Endothelial cell of umbilical vein (primary cell): ENCODE measurements at regions not wholly inside any gene's neighbourhood (a gene's known extent, or its start where the extent isn't known, plus 50 kb on each side); places are given as distances from the start of the nearest gene placed in this dataset.

Experiments used
- BruUV-seq: library from RNA; stranded (reverse); fragments of 400-500 nt; replicated peaks from 2 replicates; lab custom pipeline; 2021; lab: Mats Ljungman, UMichigan
- CTCF ChIA-PET: fragments of 300-600, 350-600 bp; sonication (Branson Sonifier 250); formaldehyde crosslinking; loops from one replicate; lab custom pipeline; 2021; ENCODE audit warnings: antibody characterized with exemption, inconsistent platforms; lab: Charles Lee
- POLR2A ChIA-PET: fragments of 300-600, 350-600 bp; sonication (Branson Sonifier 250); formaldehyde crosslinking; loops from one replicate; lab custom pipeline; 2021; ENCODE audit warnings: antibody characterized with exemption, inconsistent platforms; lab: Charles Lee
- DNase-seq: peaks from one replicate; pipeline ENCODE4 v3.0.0-alpha.2; 2011; ENCODE audit warnings: low read depth, low spot score
- FAIRE-seq: peaks from 2 replicates; lab custom pipeline; 2011; peaks lifted over from hg19 to GRCh38; lab: Jason Lieb, UNC
- H2AFZ ChIP-seq: 2 replicates; pipeline ENCODE4 v1.6.0; 2012; ENCODE audit warnings: low read depth, low read length, control low read depth, inconsistent platforms
- H3K27ac ChIP-seq: 2 replicates; pipeline ENCODE4 v1.5.1; 2011; ENCODE audit warnings: low read depth, mild to moderate bottlenecking, control low read depth, low read length, moderate library complexity; ENCODE audit not compliant: insufficient read depth
- H3K27me3 ChIP-seq, 2 experiments: 2 replicates each; pipeline versions ENCODE4 v1.6.0 to v1.6.1; 2011; ENCODE audit warnings: low read length in 2 of 2, mixed read lengths in 1 of 2; ENCODE audit not compliant: control insufficient read depth in 2 of 2, insufficient read depth in 2 of 2
- H3K36me3 ChIP-seq, 2 experiments: 2 replicates in 1 of 2; 3 replicates in 1 of 2; pipeline ENCODE4 v1.5.1; 2011; ENCODE audit warnings: low read length in 2 of 2, mild to moderate bottlenecking in 1 of 2, moderate library complexity in 1 of 2; ENCODE audit not compliant: control insufficient read depth in 2 of 2, insufficient read depth in 2 of 2; ENCODE audit errors: extremely low read depth in 1 of 2
- H3K4me1 ChIP-seq: 3 replicates; pipeline ENCODE4 v1.5.1; 2011; ENCODE audit warnings: mild to moderate bottlenecking, low read length; ENCODE audit not compliant: control insufficient read depth, insufficient read depth; ENCODE audit errors: extremely low read depth
- H3K4me2 ChIP-seq: 2 replicates; pipeline ENCODE4 v1.6.1; 2011; ENCODE audit warnings: low read length, control low read depth, mixed read lengths; ENCODE audit not compliant: insufficient read depth
- H3K4me3 ChIP-seq, 3 experiments: fragments of 200-600 bp in 1 of 3; sonication (generic), shearing (Covaris generic) in 1 of 3; replicated peaks in 1 of 3; 2 replicates each; pipeline ENCODE4 v1.5.1; 2011 to 2016; ENCODE audit warnings: control low read depth in 3 of 3, low read length in 3 of 3, mild to moderate bottlenecking in 2 of 3, inconsistent platforms in 1 of 3, low read depth in 1 of 3, moderate library complexity in 1 of 3; ENCODE audit not compliant: insufficient read depth in 1 of 3
- H3K79me2 ChIP-seq: 2 replicates; pipeline ENCODE4 v1.6.0; 2012; ENCODE audit warnings: low read length, inconsistent platforms; ENCODE audit not compliant: control insufficient read depth, insufficient read depth
- H3K9ac ChIP-seq: replicated peaks from 2 replicates; pipeline ENCODE3; 2011; ENCODE audit warnings: low read length, control low read depth; ENCODE audit not compliant: insufficient read depth; ENCODE audit errors: extremely low read depth
- H3K9me1 ChIP-seq: replicated peaks from 3 replicates; pipeline ENCODE4 v1.6.0; 2011; ENCODE audit warnings: mild to moderate bottlenecking, low read length; ENCODE audit not compliant: control insufficient read depth, insufficient read depth; ENCODE audit errors: extremely low read depth
- H3K9me3 ChIP-seq: replicated peaks from 2 replicates; pipeline ENCODE4 v1.5.1; 2012; ENCODE audit warnings: low read length, inconsistent platforms; ENCODE audit not compliant: control insufficient read depth, insufficient read depth
- H4K20me1 ChIP-seq: replicated peaks from 2 replicates; pipeline ENCODE3; 2011; ENCODE audit warnings: mild to moderate bottlenecking, low read length; ENCODE audit not compliant: control insufficient read depth, insufficient read depth; ENCODE audit errors: extremely low read depth
- EZH2 ChIP-seq: IDR thresholded peaks from 2 replicates; pipeline ENCODE4 v1.6.1; 2012; ENCODE audit warnings: borderline replicate concordance, low read depth, mild to moderate bottlenecking, moderate library complexity, low read length, inconsistent platforms; ENCODE audit not compliant: severe bottlenecking
- FOS ChIP-seq: IDR thresholded peaks from 2 replicates; pipeline ENCODE4 v1.6.1; 2011; ENCODE audit warnings: mild to moderate bottlenecking, low read length, moderate library complexity, borderline replicate concordance; ENCODE audit not compliant: insufficient read depth
- GATA2 ChIP-seq: IDR thresholded peaks from 2 replicates; pipeline ENCODE4 v1.7.0; 2011; ENCODE audit warnings: low read depth, mild to moderate bottlenecking, moderate library complexity, mixed read lengths, low read length; ENCODE audit not compliant: insufficient read length, insufficient read depth
- JUN ChIP-seq: IDR thresholded peaks from 2 replicates; pipeline ENCODE4 v1.6.1; 2011; ENCODE audit warnings: borderline replicate concordance, low read depth; ENCODE audit not compliant: insufficient read length, insufficient read depth
- MYC ChIP-seq: IDR thresholded peaks from one replicate; pipeline ENCODE4 v1.6.1; 2011; ENCODE audit warnings: mild to moderate bottlenecking, low read depth, low read length
- POLR2A ChIP-seq: IDR thresholded peaks from 2 replicates; pipeline ENCODE4 v1.6.1; 2012; ENCODE audit warnings: low read depth, mild to moderate bottlenecking, control low read depth, low read length
- POLR2AphosphoS5 ChIP-seq: IDR thresholded peaks from 2 replicates; pipeline ENCODE4 v1.6.1; 2012; ENCODE audit warnings: low read depth, mild to moderate bottlenecking, control low read depth, low read length, moderate library complexity; ENCODE audit not compliant: insufficient read depth
- dilution Hi-C: fragments of 300-500 bp; cut with MboI; formaldehyde crosslinking; loops from one replicate; pipeline ENCODE4 v1.15.0; 2019; ENCODE audit warnings: low sequenced_read_pairs; ENCODE audit not compliant: extremely low pct_ligation_motif_present
- intact Hi-C: fragments of 100-400 bp; cut with micrococcal nuclease; formaldehyde crosslinking; loops from one replicate; pipeline ENCODE4 v1.10.0; 2022
- TF ChIP-seq, protein P1 (sequence below), 2 donors: IDR thresholded peaks; 1 replicate in 1 of 2; 2 replicates in 1 of 2; pipeline ENCODE4 v1.5.1; 2011; ENCODE audit warnings: low read length in 2 of 2, mild to moderate bottlenecking in 2 of 2, moderate library complexity in 2 of 2, control low read depth in 1 of 2, inconsistent platforms in 1 of 2, low read depth in 1 of 2; ENCODE audit not compliant: insufficient read depth in 1 of 2; ENCODE audit errors: extremely low read depth in 1 of 2
- TF ChIP-seq, protein P2 (sequence below): IDR thresholded peaks from 2 replicates; pipeline ENCODE4 v1.6.1; 2011; ENCODE audit not compliant: insufficient read depth, insufficient read length

DNA sequence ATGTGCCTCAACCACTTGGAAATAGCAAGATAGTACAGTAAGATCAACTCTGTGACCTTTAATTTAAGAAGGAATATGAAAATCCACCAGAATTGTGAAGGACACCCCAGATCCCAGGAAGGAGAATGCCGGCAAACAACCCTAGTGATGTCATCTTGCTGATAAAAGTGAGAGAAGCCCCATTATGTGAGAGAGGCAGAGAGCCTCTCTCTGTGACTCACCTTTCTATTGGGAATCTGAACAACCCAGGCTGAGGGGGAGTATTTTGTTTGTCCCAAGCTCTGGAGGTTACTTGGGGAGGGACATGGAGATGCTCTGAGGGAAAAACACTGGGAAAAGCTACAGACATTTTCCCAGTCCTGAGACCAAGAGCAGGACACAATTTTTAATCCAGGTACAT, 188.3 kb upstream of the FERMT1 start:
- no peak for FAIRE-seq
- H3K9me3 ChIP-seq = no peaks in the 10 kb centered on the region
- no peak for TF ChIP-seq POLR2A
- no peak for TF ChIP-seq EZH2
- TF ChIP-seq JUN = no peak
- no peak for TF ChIP-seq POLR2AphosphoS5
- TF ChIP-seq MYC = no peak
- no peak for TF ChIP-seq GATA2
- TF ChIP-seq FOS = no peak
- TF ChIP-seq, protein P1, sequence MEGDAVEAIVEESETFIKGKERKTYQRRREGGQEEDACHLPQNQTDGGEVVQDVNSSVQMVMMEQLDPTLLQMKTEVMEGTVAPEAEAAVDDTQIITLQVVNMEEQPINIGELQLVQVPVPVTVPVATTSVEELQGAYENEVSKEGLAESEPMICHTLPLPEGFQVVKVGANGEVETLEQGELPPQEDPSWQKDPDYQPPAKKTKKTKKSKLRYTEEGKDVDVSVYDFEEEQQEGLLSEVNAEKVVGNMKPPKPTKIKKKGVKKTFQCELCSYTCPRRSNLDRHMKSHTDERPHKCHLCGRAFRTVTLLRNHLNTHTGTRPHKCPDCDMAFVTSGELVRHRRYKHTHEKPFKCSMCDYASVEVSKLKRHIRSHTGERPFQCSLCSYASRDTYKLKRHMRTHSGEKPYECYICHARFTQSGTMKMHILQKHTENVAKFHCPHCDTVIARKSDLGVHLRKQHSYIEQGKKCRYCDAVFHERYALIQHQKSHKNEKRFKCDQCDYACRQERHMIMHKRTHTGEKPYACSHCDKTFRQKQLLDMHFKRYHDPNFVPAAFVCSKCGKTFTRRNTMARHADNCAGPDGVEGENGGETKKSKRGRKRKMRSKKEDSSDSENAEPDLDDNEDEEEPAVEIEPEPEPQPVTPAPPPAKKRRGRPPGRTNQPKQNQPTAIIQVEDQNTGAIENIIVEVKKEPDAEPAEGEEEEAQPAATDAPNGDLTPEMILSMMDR (IDR thresholded peaks at IDR 0.05; ENCODE audit: extremely low read depth in 1 of 2, insufficient read depth in 1 of 2, low read depth in 1 of 2, low read length in 2 of 2) = no peak
- TF ChIP-seq, protein P2, sequence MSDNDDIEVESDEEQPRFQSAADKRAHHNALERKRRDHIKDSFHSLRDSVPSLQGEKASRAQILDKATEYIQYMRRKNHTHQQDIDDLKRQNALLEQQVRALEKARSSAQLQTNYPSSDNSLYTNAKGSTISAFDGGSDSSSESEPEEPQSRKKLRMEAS = no peak
- H2AFZ ChIP-seq = no peak overlapping the region
- BruUV-seq = no TSS peak
- H3K4me3 ChIP-seq = no peak overlapping the region
- no peak overlapping the region for H3K9ac ChIP-seq
- no peak overlapping the region for H3K27ac ChIP-seq
- no peaks in the 10 kb centered on the region for H3K4me1 ChIP-seq
- H3K79me2 ChIP-seq = no peaks in the 10 kb centered on the region
- H4K20me1 ChIP-seq = no peaks in the 10 kb centered on the region
- CTCF ChIA-PET = no interaction called here
- no peaks in the 10 kb centered on the region for H3K27me3 ChIP-seq
- DNase-seq = no peak
- H3K36me3 ChIP-seq = no peaks in the 10 kb centered on the region
- dilution Hi-C loops (no loop called here), intact Hi-C loops (no loop called here)
- POLR2A ChIA-PET = no interaction called here
- no peaks in the 10 kb centered on the region for H3K9me1 ChIP-seq
- H3K4me2 ChIP-seq = no peak overlapping the region
